ENCODE measurements at regions not wholly inside any gene's neighbourhood (a gene's known extent, or its start where the extent isn't known, plus 50 kb on each side); places are given as distances from the start of the nearest gene placed in this dataset.

- TF ChIP-seq EP300 (IDR thresholded peaks at IDR 0.05; ENCODE audit: low read depth) (no peak), POLR2AphosphoS5 (IDR thresholded peaks at IDR 0.05) (no peak)
- TF ChIP-seq, protein P1, sequence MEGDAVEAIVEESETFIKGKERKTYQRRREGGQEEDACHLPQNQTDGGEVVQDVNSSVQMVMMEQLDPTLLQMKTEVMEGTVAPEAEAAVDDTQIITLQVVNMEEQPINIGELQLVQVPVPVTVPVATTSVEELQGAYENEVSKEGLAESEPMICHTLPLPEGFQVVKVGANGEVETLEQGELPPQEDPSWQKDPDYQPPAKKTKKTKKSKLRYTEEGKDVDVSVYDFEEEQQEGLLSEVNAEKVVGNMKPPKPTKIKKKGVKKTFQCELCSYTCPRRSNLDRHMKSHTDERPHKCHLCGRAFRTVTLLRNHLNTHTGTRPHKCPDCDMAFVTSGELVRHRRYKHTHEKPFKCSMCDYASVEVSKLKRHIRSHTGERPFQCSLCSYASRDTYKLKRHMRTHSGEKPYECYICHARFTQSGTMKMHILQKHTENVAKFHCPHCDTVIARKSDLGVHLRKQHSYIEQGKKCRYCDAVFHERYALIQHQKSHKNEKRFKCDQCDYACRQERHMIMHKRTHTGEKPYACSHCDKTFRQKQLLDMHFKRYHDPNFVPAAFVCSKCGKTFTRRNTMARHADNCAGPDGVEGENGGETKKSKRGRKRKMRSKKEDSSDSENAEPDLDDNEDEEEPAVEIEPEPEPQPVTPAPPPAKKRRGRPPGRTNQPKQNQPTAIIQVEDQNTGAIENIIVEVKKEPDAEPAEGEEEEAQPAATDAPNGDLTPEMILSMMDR (IDR thresholded peaks at IDR 0.05), result no peak
These were observed 201.6 kb downstream of the CPE start for GRCh38 chr4:165580351-165580905.

Measured in transverse colon (tissue), 4 donors.